SIG-M5 treated with dmso at 0.1 percent for 504 hours (cell line): ENCODE measurements at regions not wholly inside any gene's neighbourhood (a gene's known extent, or its start where the extent isn't known, plus 50 kb on each side); places are given as distances from the start of the nearest gene placed in this dataset.

Source experiments
- DNase-seq: peaks from one replicate; lab custom pipeline; 2025; ENCODE audit not compliant: unreplicated experiment; lab: John Stamatoyannopoulos, UW

DNA sequence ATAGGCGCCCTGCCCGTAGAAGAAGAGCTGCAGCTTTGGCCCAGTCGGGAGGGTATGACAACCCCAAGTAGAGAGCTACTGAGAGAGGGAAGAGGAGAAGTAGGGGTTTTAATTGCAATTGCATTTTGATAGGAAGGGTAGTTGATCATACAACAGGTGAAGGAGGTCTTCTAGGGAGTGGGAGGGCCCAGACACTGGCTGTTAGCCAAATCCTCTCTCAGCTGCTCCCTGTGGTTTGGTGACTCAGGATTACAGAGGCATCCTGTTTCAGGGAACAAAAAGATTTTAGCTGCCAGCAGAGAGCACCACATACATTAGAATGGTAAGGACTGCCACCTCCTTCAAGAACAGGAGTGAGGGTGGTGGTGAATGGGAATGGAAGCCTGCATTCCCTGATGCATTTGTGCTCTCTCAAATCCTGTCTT is 408.9 kb upstream of the THBS1 start:
- peak; percentile 68 for DNase-seq

DNA sequence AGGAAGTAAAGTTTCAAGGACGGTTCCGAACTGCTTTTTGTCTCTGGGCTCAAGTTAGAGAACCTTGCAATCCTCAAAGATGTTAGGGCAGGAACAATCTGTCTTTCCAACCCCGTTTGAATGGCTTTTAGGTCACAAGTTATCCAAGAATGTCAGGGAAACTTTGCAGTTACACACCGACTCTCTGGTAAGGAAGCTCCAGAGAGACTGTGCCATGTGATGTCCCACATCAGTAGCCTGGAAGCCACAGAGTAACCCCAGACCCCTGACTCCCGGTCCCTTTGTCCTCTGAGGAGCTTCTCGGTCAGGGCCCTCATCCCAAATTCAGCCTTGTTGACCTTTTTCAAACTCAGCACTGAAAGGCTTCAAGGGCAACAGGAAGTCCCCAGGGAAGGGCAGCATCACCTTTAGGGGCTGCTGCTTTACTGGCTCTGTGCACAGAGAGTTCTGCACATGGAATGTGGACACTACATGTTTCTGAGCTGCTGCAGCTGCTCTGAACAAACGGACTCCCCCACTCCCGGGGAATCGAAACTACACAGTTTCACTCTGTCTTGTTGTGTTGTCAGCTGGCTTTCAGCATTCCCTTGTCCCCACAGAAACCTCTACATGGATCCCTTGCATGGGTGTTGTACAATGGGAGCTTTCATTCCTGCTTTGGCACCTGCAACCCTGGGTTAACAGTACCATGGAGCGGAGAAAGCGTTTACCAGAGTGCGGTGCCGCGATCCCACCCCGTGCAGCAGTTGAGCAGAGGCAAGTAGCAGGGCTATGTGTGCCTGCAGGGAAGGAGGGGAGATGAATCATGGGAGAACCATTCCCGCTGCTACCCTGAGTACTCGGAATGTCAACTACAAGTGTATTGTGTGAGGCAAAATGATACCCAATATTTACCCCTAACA is 408.2 kb upstream of the THBS1 start:
- DNase-seq: no peak

DNA sequence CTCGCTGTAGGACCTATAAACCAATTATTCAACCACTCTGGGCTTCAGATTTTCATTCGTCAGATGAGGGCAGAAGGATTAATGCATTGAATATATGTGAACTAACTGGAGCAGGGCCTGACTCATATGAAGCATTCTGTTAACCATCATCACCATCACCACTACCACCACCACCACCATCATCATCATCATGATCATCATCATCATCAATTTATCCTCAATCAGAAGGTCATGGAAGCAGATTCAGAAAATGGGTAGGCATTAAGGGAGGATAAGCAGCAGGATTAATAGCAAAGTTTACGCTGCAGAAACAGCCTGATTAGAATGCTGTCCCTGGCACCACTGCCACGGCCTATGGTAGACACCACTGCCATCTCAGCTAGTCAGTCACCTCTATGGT is 407.5 kb upstream of the THBS1 start:
- no peak for DNase-seq

DNA sequence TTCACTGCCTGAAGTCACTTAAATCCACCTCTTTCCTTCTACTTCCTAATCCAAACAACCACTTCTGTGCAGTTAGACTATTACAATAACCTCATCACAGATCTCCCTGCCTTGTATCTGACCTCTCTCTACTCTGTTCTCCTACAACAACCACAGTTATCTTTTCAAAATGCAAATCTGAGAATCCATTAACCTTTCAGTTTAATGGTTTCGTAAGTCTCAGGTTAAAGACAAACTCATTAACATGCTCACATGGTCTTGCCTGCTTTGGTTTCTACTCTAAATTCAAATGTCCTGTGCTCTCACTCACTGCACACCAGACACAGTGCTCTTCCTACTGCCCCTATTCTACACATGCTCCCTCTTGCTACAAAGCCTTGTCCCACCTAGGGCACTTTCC is 406.5 kb upstream of the THBS1 start:
- DNase-seq: no peak

DNA sequence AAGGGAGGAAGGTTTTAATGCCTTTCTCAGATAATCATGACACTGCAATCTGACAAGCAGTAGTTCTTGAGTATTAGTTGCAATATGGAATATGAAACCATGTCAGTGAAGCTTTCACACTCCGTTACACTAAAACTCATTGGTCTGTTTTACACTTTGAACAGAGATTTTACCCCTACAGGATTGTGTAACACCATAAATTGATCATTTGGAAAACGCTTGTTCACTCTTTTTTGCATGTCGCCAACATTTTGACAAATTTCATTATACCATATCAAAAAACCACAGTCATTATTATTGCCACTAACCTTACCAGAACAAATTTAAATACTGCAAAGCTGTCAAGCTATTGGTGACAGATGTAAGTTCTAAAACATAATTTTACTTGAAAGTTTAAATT is 404.8 kb upstream of the THBS1 start:
- no peak for DNase-seq

DNA sequence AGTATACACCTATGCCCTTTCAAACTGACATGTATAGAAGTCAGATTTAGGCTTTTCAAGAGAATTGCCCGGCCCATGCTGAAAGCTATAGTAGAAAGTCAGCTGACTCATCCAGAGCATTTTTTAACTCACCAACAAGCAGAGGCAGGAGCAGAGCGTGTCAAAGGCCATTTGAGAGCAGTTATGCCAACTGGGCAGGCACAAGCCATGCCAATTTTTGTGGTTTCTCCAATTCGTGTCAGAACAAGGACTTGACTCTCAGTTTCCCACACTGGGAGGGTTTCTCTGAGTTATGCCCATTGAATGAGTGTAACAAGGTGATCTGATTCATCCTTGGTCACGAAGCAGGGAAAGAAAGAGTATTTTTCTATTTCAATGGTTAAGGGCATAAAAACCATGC is 403.3 kb upstream of the THBS1 start:
- DNase-seq: no peak

DNA sequence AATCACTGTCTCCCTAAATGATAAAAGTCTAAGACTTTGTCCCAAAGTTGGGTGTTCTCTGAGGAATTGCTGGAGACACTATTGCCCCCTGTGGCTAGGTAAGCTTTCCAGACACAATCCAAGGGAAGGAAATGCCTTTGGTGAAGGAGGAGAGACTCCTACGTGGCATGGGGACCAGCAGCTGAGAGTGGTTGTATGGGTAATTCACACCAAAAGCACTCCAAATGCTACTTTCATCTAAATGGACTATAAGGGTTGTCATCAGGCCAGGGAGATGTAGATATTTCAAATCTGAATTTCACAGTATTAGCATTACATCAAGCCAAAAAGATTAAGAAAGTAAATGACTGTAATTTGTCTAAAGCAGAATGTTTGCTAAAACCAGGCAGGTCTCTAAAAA is 400.8 kb upstream of the THBS1 start:
- no peak for DNase-seq

DNA sequence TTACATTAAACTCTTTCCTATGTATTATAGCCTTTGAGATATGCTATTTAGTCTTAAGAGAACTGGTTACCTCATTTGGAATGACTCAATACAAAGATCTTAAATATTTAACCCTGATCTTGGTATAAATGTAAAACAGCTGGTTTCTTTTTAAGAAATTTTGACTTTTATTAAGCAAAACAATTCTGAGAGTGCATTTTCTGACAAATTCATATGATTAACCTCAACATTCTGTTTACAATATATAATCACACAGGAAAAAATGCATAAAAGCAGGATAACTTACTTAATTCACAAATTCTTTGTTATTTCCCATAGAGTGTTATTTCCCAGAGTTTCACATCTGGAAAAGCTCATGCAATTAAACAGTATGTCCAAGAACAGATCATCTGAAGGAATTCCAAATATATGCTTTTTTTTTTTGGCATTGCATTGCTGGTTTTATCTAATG is 400.4 kb upstream of the THBS1 start:
- no peak for DNase-seq

DNA sequence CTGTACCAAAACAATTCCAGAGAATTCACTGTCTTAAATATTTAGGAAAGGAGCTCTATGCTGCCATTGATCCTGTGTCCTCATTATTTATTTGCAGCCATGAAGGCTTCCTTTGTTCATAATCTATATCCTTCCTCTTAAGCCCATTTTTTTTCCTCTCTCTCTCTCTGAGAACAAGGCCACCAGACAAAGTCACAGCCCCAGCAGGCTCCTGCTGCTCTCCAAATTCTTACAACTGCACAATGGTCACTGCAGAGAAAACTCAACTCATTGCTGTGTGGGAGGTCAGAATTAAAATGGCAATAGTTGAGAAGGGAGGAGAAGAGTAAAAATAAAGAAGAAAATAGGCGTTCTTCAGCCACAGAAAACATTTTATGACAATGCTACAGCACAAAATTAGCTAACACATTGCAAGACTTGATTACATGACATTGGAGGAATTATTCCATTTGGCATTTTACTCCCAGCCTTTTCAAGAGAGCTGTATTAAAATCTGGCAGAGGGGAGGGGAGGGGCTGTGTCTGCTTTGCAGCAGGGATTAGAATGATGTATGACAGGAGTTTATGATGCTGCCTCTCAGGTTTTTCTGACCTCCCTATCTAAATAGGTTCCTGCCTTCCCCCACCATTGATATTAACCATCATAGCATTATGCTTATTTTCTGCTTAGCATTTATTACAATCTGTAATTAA is 399.7 kb upstream of the THBS1 start:
- no peak for DNase-seq

DNA sequence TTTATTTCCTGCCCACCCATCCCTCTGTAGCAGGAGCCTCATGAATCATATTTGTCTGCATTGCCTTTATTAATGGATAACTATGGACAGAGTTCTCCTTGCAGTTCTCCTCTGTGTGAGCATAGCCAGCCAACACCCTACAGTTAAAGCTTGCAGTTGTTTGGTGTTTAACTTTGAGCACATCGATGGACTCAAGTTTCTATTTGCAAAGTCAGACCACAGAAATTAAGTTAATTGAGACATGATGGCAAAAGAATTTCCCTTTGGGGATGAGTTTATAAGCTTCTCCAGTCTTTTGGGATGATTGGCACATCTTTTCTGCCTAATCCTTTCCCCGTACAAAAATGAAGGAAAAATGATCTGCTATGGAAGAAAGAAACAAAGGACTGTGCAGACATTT is 398.9 kb upstream of the THBS1 start:
- no peak for DNase-seq

DNA sequence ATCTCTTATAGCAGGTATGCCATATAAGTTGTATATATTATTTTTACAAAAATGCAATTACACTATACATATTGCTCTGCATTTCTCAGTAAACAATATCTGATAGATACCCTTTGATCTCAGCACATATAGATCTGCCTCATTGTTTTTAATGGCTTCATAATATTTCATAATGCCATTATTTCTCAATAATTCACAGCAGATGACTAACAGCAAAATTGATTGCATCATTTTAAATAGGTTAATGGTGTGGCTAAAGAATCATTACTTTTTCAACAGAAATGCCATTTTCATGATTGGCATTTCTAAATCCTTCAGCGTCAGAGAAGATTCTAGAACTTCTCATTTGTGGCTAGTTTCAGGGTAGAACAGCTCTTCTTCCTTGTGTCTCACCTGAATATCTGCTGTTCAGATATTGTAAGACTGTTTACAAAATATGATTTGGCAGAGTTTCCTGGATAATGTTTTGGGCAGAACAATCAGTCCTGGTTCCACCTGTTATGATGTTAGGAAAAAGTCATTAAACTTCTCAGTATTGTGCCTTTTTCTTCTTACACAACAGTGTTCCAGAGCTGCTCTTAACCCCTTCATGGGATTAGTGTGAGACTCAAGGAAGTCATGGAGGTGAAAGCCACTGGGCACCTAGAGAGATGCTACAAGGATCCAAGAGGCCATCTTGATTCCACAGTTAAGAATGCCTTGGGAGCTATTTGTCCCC is 397.6 kb upstream of the THBS1 start:
- DNase-seq: no peak

DNA sequence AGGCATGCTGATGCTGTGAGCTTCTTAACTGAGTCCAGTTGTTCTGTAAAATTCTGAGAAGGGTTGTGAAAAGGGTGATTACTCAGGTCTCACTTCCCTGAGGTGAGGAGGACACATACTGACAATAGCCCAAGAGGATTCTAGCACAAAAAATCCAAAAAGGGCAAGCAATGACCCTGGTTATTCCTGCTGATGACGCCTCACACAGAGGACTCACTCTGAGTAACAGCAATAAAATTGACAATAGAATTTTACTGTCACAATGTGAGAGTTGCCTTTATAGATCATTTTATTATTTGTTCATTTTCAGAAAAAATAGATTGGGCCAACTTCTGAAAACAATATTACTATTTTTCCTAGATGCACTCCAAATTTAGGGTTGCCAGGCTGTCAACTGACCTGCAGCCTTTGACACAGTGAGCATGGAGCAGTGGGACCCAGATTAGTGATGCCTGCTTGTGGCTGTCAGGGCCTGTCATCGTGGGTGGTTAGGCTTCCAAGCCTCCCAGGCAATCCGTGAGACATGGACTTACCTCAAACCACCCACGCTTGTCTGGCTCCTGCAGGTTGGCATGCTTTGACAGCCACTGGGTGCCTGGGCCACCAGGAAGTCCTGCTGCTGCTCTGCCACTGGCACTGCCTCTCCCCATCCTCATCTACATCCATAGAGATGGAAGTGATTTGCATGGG is 396.0 kb upstream of the THBS1 start:
- no peak for DNase-seq

DNA sequence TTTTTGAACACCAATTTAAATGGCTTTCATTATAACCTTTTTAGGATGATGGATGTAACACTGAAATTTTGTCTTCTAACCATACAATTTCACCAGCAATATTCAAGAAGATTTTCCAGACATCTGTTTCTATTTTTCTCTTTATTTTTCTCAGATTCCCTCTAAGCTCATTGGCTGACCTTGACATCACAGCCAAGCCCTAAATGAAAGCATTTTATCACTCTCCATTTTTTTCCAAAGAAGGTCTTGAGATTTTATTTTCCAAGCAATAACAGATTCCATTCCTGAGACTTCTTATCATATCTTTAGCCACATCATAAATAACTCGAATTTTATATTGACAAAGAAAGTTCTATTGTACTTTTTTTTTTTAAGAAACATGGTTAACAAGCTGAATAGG is 392.6 kb upstream of the THBS1 start:
- DNase-seq: no peak

DNA sequence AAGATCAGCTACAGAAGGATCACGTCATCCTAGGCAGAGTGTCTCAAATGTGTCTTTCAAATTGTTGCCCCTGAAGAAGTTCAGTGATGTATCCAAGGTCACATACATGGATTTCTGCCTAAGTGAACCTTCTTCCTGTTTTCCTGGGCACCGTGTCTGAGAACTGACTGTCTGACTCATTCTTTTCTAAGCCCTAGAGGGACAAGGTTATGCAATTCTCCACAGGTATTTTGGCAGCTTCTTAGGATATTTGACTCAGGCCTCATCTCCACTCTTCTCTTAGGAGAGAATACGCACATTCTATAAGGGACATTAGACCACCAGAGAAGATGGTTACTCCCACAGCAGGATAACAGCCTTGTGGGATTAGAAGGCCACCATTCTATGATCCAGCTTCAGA is 391.9 kb upstream of the THBS1 start:
- peak; percentile 11 for DNase-seq

DNA sequence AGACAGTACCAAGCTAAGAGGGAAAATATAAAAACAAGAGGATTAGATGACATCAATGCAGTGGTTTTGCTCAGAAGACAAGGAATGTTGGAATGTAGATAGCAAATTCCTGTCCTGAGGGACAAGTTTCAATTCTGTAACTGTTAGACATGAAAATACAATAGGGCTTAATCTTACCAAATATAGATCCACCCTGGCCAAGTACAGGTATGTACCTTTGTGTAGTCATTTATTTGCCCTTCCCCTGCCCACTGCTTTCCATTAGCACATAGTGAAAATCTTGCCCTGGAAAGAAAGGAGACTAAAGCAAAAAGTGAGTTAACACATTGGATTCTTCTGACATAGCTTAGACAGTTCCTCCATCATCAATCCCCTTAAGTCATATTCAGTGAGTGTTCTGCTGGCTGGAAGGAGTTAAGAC is 389.0 kb upstream of the THBS1 start:
- DNase-seq: no peak

DNA sequence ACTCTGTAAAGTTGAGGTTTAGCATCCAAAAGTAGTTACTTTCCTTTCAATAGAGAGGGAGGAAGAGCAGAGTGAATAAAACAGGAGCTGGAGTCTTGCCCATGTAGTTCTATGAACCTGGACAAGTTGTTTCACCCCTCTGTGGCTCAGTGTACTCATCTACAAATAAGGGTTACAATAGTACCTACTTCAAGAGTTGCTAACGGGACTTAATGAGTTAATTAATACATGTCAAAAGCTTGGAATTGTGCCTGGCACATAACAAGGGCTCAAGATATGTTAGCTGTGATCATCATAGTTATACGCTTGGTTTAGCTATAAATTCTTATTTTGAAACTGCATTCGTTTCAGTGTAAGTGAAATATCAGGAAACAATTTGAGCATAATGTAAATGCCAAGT is 388.5 kb upstream of the THBS1 start:
- DNase-seq: no peak

DNA sequence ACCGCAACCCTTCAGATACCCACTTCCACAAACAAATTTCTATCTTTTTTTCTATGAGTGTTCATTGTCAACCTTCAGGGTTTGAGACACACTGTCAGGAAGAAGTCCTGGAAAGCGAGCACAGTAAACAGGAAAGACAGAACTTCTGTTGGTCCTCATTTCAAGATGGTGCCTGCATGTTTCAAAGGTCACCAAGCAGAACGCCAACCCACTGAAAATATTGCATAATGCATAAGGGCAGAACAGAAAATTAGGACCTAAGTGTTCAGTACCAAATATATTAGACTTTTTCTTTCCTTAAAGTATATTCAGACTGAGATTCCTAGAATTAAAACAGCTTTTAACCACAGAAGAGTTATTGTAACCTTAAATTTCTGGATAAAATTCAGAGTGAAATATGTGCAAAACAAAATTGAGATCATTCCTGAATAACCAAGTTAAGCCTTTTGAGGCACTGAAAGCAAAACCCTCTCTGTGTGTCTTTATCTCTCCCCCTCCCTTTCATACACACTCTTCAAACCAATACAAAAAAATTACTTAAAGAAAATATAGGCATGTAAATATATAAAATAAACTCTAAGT is 387.8 kb upstream of the THBS1 start:
- no peak for DNase-seq

DNA sequence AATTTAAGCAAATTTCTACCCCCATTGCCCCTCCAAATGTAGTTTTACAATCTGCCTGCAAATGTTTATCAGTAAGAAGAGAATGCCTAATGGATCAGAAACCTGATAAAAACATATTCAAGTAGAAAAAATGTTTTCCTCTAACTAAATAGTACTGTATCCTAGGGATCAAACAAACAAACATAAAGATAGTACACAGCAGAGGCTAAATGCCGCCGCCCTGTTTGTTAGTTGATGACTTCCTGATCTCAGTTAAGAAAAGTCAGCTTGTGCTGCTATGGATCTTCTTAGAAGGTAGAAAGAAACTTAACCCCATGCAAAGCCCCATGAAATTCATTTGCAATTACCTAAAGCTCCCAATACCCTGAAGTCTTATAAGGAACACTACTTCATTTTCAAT is 387.3 kb upstream of the THBS1 start:
- DNase-seq: no peak

DNA sequence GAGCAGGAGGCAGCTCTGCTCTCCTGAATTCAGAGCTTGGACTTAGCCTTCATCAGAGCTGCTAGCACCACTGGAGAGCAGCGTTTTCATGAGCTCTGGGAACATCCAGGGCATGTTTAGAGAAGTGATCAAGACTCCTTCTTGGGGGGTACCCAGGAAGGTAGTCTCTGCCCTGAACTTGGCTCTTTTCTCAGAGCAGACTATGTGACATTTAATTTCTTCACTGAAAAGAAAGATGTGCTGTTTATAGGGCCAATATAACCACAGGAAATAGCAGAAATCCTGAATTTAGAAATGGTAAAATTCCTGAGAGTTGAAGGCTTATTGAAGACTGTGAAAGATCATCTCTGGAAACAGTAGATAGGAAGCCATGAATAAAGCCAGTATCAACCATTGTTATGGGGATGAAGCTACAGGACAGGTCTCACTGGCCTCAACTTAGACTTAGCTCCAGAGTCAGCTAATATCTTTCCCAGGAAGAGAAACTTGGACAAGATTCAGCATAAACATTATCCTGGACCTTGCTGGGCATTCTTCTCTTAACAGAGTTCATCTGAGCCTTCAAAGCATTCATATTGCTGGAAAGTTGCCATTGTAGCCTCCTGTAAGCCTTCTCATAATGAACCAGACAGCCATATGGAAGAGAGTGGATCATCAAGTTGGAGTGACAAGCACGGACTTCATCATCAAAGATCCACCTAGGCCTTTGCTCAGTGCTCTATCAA is 386.6 kb upstream of the THBS1 start:
- DNase-seq: no peak

DNA sequence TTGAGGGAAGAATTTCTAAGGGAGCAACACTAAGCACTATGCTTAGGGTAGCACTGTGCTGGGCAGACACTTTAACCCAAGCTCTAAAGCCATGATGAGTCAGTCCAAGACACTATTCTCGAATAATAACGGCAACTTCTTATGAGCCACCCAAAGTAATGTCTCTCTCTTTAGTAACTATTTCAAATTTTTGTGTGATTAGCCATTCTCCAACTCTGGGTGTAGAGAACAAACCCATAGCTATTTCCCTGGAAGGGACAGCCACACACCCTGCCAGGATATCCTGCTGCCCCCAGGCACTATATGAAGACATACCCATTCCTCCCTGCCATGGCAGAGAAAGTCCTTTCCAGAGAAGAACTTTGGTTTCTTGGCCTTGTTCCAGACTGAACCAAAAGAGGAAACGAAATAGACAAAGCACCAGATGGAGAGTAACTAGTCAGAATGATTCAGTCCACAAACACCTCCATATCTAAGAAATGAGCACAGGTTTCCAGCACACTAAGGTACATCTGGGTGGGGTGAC is 384.9 kb upstream of the THBS1 start:
- no peak for DNase-seq
